ENCODE measurements at regions not wholly inside any gene's neighbourhood (a gene's known extent, or its start where the extent isn't known, plus 50 kb on each side); places are given as distances from the start of the nearest gene placed in this dataset.
A peak's percentile ranks its signal among the peaks of the same experiment; 100 is the strongest.
"Not testable (repeated sequence)": the region's sequence is repeated elsewhere in the genome, so short reads cannot be mapped to it uniquely, and the experiment has no call there.

DNA sequence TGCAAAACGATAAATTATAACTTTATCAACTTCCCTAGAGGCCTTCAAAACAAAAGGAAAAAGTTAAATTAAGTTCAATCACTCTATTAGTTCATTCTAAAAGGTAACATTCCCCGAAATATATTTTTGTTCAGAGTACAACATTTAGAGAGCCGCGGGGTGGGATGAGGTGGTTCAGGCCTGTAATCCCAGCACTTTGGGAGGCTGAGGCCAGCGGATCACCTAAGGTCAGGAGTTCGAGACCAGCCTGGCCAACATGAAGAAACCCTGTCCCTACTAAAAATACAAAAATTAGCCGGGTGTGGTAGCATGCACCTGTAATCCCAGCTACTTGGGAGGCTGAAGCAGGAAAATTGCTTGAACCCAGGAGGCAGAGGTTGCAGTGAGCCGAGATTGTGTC, 60.9 kb upstream of the ZNF217 start:
- ATAC-seq = not testable (repeated sequence)
- peak; percentile 21 for DNase-seq (ENCODE audit: low spot score)

DNA sequence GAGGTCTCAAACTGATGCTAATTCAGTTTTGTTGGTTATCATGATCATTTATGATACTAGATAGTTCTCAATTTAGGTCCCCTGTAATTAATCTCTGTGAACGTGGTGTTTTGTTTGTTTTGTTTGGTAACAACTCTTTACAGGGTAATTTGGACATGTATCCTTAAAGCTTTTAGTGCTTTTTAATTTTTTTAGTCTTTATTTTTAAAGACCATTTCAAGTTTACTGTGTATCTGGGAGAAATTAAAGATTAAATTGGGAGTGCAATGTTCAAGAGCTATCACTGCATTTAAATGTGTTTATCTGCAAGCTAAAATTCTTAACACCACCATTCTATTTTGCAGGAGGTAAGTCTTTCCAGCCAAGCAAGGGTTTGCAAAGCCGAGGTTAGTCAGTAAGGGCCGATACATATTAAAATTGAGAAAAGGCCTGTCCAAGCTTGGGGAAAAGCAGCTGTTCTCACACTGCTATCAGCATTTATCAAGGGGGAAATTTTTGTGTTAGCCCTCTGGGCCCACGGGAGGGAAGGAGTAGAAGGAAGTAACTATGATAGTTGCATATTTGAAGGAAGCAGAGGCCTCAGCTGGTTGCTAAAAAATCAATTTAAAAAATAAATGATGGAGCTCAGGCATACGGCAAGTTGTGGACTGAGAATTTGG, 59.3 kb upstream of the ZNF217 start:
- ATAC-seq (no peak), DNase-seq (ENCODE audit: low spot score) (peak; percentile 37)

DNA sequence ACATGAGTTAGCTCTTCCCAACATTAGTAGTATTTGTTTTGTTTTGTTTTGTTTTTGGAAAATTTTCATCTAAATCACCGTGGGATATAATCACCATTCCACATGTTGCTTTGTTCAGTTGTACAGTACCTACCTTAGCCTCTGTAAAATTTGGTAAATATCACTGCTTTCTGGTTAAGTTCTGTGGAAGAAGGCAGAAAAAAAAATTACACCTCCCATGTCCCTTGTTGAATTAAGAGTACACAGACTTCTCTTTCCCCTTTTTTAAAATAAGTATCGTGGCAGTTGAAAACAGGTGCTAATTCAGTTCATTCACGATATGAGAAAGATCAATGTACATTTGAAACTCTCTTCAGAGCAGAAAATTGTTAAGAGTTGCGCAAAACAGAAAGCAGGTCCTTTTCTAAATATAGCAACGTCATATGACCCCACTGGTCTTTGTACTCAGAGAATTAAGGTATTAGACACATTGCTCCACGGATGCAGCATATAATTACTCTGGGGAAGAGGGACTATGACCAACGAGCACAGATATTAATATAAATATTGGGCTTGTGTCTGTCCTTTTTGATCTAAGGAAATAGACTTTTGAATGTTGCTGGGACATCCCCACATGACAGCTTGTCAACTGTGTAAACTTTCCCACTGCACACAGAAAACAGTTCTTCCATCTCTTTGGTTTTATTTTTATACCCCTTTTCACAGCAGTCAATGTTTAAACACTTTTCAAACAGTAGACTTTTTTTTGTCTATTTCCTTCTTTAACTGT, 58.6 kb upstream of the ZNF217 start:
- DNase-seq (ENCODE audit: low spot score) = peak; percentile 43
- peak; percentile 83 for ATAC-seq

DNA sequence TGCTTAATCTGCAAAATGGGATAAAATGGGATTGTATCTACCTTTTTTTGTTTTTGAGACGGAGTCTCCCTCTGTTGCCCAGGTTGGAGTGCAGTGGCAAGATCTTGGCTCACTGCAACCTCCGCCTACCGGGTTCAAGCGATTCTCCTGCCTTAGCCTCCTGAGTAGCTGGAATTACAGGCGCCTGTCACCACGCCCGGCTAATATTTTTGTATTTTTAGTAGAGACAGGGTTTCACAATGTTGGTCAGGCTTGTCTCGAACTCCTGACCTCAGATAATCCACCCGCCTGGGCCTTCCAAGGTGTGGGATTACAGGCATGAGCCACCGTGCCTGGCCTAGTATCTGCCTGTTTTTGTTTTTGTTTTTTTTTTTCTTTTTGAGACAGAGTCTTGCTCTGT, 55.9 kb upstream of the ZNF217 start:
- DNase-seq (ENCODE audit: low spot score) = peak; percentile 32
- ATAC-seq = not testable (repeated sequence)

DNA sequence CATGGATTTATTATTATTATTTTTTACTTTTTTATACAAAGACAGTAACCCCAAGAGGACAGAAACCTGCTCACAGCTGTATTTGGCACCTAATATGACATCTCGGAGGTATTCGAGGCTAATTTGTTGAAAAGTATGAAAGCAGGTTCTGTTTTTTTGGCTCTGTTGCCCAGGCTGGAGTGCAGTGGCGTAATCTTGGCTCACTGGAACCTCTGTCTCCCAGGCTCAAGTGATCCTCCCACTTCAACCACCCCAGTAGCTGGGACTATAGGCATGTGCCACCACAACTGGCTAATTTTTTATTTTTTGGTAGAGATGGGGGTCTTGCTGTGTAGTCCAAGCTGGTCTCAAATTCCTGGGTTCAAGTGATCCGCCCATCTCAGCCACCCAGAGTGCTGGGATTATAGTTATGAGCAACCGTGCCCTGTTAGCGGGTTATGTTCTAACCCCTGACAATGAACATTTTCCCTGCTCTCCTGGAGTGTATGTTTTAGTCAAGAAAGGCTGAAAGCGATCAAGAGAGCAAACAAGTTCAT, 53.7 kb upstream of the ZNF217 start:
- ATAC-seq (peak; percentile 51), DNase-seq (ENCODE audit: low spot score) (peak; percentile 55)

DNA sequence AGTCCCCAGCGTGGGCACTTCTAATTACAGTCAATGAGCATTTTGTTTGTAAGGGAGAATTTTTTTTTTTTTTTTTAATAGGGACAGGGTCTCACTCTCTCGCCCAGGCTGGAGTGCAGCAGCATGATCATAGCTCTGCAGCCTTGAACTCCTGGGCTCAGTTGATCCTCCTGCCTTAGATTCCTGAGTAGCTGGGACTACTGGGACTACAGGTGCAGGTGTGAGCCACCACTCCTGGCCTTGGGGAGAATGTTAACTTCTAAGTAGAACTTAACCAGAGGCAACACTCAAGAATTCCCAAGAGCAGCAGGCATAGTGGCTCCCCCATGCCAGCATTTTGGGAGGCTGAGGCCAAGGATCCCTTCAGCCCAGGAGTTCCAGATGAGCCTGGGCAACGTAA, 52.9 kb upstream of the ZNF217 start:
- no peak for ATAC-seq
- DNase-seq (ENCODE audit: low spot score) = peak; percentile 40

DNA sequence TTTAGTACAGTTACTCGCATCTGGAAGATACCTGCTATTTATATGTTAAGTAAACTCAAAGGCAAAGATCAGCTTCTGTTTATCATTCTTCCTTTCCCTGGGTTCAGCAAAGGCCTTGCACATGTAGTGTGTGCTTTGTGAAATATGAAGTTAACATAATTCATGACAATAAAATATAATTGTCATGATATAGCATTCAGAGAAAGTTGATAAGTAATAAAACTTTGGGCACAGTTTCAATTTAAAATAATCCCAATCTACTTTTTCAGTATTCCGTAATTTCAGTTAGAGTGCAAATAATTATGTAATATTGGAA, 51.9 kb upstream of the ZNF217 start:
- no peak for DNase-seq (ENCODE audit: low spot score)
- ATAC-seq = no peak

DNA sequence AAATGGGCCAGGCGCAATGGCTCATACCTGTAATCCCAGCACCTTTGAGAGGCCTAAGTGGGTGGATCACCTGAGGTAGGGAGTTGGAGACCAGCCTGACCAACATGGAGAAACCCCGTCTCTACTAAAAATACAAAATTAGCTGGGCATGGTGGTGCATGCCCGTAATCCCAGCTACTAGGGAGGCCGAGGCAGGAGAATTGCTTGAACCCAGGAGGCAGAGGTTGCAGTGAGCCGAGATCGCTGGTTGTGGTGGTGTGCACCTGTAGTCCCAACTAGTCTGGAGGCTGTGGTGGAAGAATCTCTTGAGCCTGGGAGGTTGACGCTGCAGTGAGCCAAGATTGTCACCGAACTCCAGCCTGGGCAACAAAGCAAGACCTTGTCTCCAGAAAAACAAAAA, 50.5 kb upstream of the ZNF217 start:
- peak; percentile 43 for DNase-seq (ENCODE audit: low spot score)
- ATAC-seq = not testable (repeated sequence)
